Uterus (tissue), 2 donors: ENCODE measurements at regions not wholly inside any gene's neighbourhood (a gene's known extent, or its start where the extent isn't known, plus 50 kb on each side); places are given as distances from the start of the nearest gene placed in this dataset.

Source experiments
- POLR2A ChIP-seq, 2 donors: fragments of 450-650 bp; IDR thresholded peaks; one replicate each; pipeline ENCODE4 v1.6.1; 2016; ENCODE audit warnings: antibody characterized with exemption in 2 of 2, mild to moderate bottlenecking in 1 of 2, moderate library complexity in 1 of 2
- TF ChIP-seq, protein P1 (sequence below), 4 experiments: fragments of 200-600 bp in 2 of 4; fragments of 450-650 bp in 2 of 4; sonication (generic) in 2 of 4; IDR thresholded peaks; one replicate each; pipeline ENCODE4 v1.5.1; 2016 to 2019; ENCODE audit warnings: antibody characterized with exemption in 4 of 4, mild to moderate bottlenecking in 2 of 4, moderate library complexity in 1 of 4

DNA sequence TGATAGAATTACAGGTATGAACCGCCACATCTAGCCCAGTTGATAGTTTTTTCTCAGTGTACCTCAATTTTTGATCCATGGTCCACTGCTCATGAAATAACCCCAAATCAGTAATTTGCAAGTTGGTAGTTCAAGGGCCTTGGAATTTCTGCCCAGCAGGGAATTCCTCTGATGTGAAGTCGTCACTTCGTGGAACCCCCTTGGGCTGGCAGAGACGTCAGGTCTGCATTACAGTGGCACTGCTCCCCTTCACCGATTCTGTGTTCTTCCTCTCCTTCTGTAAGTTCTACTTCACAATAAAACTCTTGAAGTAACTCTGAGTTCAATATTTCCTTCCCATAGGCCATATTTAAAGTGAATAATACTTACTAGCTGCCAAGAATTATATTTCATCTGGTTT is 881.0 kb downstream of the OTOL1 start:
- TF ChIP-seq, protein P1, sequence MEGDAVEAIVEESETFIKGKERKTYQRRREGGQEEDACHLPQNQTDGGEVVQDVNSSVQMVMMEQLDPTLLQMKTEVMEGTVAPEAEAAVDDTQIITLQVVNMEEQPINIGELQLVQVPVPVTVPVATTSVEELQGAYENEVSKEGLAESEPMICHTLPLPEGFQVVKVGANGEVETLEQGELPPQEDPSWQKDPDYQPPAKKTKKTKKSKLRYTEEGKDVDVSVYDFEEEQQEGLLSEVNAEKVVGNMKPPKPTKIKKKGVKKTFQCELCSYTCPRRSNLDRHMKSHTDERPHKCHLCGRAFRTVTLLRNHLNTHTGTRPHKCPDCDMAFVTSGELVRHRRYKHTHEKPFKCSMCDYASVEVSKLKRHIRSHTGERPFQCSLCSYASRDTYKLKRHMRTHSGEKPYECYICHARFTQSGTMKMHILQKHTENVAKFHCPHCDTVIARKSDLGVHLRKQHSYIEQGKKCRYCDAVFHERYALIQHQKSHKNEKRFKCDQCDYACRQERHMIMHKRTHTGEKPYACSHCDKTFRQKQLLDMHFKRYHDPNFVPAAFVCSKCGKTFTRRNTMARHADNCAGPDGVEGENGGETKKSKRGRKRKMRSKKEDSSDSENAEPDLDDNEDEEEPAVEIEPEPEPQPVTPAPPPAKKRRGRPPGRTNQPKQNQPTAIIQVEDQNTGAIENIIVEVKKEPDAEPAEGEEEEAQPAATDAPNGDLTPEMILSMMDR (IDR thresholded peaks at IDR 0.05), result no peak
- TF ChIP-seq POLR2A (IDR thresholded peaks at IDR 0.05), result no peak
